GM18519 (cell line): ENCODE measurements at regions not wholly inside any gene's neighbourhood (a gene's known extent, or its start where the extent isn't known, plus 50 kb on each side); places are given as distances from the start of the nearest gene placed in this dataset.

Source experiments
- ATAC-seq: cut with Tn5 transposase; IDR thresholded peaks from one replicate; pipeline ENCODE4 v1.9.1; 2021; ENCODE audit warnings: mild to moderate bottlenecking, moderate library complexity; ENCODE audit not compliant: unreplicated experiment, low FRiP score

GRCh38 chr16:50997679-50998078 is 153.4 kb downstream of the SALL1 start:
- no peak for ATAC-seq

GRCh38 chr16:50996830-50997186 is 154.3 kb downstream of the SALL1 start:
- ATAC-seq: no peak

DNA sequence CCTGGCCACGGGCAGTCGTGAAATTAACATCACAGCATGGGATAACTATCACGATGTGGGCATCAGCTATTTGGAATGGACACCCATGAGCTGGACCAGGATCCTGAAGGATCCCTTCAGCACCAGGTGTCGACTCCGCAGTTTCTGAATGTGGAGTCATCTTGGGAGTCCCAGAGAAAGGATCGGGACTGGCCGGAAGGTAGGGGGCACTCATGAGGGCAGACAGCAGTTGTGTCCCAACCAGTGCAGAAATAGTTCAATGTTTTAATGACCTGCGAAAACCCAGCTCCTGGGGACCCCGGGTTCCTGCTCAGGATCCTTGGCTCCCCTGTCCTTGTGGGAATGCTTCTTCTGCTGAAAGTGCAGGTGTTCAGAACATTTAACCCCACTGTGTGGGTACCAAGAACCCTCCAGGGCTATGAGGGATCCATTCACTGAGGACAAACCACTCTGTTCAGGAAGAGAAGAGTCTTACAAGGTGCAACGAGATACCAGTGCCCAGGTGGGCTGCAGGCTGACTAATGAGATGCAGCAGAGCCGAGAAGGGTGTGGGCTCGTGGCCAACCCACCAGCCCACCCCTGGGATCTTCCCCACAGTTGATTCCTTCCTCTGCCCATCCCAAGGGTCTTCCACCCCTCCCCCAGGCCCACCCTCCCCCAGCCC is 154.8 kb downstream of the SALL1 start:
- ATAC-seq: no peak

DNA sequence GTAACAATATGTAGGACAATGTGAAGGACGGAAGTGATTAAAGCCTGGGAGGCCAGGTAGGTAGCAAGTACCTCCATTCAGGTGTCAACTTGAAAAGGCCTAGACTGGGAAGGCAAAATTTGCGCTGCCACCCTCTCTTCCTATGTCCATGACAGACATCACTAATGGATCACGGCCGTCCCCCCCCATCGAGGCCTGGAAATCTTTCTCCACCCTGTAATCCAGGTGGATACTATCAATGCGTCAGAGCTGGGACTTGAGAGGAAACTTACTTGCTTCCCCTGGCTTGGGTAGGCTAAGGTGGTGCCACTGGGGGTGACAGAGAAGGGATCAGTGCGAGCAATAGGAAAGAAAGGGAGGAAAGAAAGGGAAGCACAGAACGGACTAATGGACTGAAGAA is 156.1 kb downstream of the SALL1 start:
- ATAC-seq: no peak

DNA sequence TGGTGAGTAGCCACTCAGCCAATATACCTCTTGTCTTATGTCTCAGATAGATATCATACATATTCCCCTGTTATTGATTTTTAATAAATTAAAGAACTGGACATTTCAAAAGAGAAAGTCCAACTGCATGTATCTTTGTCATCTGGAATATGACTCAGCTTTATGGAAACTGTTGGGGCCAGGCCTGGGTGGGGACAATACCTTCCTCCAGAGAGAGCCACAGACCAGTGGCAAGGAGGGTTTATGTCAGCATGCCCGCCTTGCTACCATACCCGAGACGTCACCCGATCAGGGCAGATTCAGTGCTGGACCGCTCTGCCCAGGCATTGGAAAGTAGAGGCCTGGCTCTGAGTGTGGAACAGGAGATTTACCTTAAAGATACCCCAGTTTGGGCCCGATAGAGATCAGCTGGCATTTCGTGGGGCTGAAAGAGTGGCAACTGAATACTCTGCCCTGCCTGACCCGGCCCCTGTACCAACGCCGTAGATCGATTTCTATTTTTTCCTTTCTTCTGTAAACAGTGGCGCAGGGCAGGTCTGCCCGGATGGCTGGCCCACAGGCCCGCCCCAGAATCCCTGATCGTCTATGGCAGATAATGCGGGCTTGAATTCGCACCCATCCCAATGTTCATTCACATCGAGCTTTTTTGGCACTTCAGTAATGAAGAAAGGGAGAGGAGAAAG is 158.6 kb downstream of the SALL1 start:
- no peak for ATAC-seq

DNA sequence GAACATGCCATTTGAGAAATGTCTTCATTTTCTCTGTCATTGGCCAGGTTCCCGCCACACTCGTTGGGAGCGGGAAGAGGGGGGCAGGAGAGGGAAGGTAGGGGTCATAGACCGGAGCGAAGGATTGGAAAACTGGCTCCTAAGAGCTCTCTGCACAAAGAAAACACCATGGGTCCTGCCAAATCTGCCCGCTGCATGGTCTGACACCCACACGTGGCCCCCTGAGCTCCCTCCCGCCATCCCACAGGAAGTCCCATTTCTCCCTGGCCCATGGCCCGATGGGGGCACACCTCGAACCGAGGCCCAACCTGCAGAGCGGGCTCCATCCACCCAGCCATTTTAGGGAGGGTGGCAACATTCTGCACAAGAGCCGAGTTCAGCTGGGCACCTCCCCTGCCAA is 159.6 kb downstream of the SALL1 start:
- no peak for ATAC-seq

GRCh38 chr16:50991006-50991405 is 160.1 kb downstream of the SALL1 start:
- no peak for ATAC-seq

DNA sequence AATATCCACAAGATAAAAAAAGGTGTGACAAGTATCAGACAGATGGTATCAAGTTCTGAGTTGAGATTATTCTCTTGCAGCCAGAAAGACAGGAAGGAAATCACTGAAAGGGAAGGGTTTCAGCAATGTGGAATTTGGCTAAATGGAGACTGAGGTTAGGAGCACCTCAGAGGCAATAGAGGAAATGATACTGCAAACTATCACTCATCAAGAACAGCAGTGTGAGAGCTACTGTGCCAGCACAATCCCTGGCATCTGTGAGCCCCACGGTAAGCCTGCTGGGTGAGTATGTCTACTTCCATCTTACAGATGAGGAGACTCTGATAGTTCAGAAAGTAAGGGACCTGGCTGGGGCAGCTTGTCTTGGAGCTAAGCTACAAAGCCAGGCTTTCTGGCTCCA is 162.0 kb downstream of the SALL1 start:
- no peak for ATAC-seq

GRCh38 chr16:50988441-50988840 is 162.6 kb downstream of the SALL1 start:
- no peak for ATAC-seq

GRCh38 chr16:50986453-50986852 is 164.6 kb downstream of the SALL1 start:
- no peak for ATAC-seq

DNA sequence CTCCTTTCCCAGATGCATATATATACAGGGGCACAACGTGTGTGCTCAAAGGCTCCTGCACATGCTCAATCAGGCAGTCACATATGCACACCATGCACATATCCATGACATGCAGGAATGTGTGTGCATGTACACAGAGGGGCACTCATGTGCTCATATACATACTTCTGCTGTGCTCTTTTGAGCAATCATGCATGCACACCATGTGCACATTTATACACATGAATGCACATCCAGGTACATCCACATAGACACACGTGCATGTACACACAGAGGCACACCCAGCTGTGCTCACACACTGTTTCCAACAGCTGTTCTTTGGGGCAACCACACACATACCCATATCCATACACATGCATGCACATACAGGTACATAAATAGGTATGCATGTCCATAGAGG is 165.3 kb downstream of the SALL1 start:
- ATAC-seq: no peak

GRCh38 chr16:50984688-50985087 is 166.4 kb downstream of the SALL1 start:
- no peak for ATAC-seq

DNA sequence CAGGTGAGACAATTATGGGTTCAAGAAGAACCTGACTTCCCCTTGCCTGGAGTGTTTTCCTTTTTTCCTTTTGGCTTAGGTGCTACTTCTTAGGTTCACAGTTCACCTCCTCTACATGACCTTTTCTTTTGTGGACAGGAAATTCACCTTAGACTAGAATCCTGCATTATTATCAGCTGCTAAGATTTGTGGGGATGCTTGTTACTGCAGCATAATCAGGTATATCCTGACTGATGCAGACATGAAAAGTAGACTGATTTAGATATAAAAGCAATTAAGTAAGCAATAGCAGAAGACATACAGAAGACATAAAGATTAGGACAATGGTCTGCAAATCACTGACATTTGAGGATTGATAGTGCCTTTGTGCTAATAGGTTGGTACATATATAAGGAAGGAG is 168.3 kb downstream of the SALL1 start:
- ATAC-seq: no peak

- no peak for ATAC-seq
Measured at GRCh38 chr16:50981951-50982350, 169.1 kb downstream of the SALL1 start.

GRCh38 chr16:50980666-50981065 is 170.4 kb downstream of the SALL1 start:
- ATAC-seq: no peak

GRCh38 chr16:50979806-50980620 is 171.1 kb downstream of the SALL1 start:
- no peak for ATAC-seq

DNA sequence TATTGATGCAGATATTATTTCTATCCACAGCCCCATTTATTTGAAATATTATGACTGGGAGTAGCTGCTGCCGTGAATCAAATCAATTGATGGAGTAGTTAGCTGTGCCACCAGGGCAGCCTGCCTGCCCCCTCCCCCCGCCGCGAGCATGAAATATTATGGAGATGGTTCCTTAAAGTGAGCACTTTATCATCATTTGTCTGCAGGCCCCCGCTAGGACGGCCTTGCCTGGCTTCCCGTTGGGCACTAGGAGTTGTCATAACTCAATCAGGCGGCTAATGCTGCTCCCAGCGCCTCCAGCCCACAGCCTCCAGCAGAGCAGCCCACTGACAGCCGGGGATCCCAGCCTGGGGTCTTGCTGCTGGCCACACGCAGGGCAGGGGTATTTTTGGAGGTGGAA is 173.9 kb downstream of the SALL1 start:
- no peak for ATAC-seq

GRCh38 chr16:50974438-50975036 is 176.5 kb downstream of the SALL1 start:
- no peak for ATAC-seq

DNA sequence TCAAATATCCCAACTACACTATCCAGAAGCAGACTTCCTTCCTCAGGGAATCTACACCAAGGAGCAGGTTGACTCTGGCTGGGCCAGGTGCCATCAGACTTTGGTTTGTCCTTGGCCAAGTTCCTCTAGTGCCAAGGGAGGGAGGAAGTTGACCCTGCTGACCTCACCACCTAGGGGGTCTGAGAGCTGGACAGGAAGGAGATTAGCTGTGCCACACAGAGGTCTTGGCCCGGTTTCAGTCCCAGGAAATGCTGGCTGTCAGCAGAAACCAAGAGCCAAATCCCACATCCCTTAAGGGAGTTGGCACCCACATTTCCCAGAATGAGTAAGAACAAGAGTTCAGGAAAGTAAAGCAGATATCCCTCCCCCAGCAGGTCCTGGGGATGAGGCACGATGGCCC is 178.2 kb downstream of the SALL1 start:
- no peak for ATAC-seq

- ATAC-seq: no peak
Measured at GRCh38 chr16:50970281-50970680, 180.8 kb downstream of the SALL1 start.
